GM18867 (cell line): ENCODE measurements at regions not wholly inside any gene's neighbourhood (a gene's known extent, or its start where the extent isn't known, plus 50 kb on each side); places are given as distances from the start of the nearest gene placed in this dataset.
"Not testable (repeated sequence)": the region's sequence is repeated elsewhere in the genome, so short reads cannot be mapped to it uniquely, and the experiment has no call there.

ENCODE experiments used
- ATAC-seq: cut with Tn5 transposase; IDR thresholded peaks from one replicate; pipeline ENCODE4 v1.9.1; 2021; ENCODE audit warnings: mild to moderate bottlenecking, moderate library complexity; ENCODE audit not compliant: unreplicated experiment

DNA sequence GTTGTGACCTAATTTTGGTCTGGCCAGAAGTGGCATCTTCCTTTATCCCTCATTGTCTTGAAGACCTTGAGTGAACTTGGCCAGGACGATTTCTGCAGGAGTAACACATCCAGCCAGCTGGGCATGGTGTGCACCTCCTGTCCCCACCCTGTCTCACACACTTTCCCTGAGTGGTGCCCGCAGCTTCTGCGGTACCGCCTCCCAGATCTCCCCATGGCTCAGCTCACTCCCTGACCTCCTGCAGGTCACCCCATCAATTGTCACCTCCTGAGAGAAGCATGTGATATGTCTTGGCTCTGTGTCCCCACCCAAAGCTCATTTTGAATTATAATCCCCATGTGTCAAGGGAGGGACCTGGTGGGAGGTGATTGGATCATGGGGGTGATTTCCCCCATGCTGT lies 50.2 kb upstream of the TP53I11 start:
- no peak for ATAC-seq

DNA sequence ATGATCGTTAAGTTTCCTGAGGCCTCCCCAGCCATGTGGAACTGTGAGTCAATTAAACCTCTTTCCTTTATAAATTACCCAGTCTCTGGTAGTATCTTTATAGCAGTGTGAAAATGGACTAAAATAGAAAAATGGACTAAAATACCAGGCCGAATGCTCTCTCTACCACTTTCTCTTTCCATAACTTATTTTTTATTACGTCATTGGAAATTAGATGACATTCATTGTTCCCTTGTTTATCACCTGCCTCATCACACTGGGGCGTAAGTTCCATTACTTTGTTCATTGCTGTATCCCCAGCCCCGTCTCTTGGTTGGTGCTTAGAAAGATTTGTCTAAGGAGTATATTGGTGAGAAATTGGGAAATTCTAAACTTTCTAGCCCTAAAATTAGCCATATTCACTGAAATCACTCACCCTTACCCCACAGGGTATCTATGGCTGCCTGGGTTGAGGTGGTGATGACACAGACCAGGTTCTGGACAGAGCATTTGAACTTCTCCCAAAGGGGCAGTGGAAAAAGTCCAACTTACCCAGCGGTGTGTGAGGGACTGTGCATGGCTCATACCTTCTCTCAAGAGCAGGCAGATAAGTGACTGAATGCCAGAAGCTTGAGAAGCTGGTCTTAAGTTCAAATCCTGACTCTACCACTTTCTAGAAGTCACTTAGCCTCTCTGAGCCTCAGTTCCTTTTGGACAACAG lies 50.9 kb upstream of the TP53I11 start:
- no peak for ATAC-seq

DNA sequence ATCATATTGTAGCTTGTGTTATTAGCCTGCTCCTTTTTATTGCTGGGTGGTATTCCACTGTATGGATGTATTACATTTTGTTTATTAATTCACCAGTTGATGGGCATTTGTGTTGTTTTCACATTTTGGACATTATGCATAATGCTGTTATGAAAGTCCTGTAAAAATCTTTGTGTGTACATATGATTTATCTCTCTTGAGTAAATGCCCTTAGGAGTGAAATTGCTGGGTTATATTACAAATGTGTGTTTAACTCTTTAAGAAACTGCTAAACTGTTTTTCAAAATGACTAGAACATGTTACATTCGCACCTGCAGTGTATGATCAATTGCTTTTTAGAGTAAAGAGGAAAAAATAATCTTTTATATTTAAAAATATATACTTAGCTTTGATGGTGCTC lies 54.4 kb upstream of the TP53I11 start:
- no peak for ATAC-seq

DNA sequence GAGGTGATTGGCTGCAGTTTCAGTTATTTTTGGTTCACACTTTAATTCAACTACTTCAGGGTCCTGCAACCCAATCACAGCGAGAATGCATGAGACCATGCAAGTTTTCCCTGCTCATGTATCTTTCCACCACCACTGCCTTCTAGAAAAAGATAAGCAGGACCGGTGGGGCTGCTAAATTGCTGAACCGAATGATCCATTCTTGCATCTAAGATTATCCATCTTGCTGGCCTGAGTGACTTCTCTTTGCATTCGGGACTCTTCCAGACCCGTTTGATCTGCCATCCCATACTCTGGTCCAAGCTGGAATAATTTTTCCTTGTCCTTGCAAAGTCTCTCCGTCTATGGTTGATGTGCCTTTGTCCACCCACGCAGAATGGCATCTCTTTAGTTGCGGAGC lies 56.3 kb upstream of the TP53I11 start:
- ATAC-seq, result no peak

DNA sequence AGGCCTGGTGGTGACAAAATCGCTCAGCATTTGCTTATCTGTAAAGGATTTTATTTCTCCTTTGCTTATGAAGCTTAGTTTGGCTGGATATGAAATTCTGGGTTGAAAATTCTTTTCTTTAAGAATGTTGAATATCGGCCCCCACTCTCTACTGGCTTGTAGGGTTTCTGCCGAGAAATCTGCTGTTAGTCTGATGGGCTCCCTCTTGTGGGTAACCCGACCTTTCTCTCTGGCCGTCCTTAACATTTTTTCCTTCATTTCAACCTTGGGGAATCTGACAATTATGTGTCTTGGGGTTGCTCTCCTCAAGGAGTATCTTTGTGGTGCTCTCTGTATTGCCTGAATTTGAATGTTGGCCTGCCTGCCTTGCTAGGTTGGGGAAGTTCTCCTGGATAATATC lies 65.3 kb upstream of the TP53I11 start:
- not testable (repeated sequence) for ATAC-seq

DNA sequence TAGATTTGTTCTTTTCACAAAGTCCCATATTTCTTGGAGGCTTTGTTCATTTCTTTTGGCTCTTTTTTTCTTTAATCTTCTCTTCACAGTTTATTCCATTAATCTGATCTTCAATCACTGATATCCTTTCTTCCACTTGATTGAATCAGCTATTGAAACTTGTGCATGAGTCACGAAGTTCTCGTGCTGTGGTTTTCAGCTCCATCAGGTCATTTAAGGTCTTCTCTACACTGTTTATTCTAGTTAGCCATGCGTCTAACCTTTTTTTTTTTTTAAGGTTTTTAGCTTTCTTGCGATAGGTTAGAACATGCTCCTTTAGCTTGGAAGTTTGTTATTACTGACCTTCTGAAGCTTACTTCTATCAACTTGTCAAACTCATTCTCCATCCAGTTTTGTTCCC lies 65.8 kb upstream of the TP53I11 start:
- ATAC-seq, result not testable (repeated sequence)

DNA sequence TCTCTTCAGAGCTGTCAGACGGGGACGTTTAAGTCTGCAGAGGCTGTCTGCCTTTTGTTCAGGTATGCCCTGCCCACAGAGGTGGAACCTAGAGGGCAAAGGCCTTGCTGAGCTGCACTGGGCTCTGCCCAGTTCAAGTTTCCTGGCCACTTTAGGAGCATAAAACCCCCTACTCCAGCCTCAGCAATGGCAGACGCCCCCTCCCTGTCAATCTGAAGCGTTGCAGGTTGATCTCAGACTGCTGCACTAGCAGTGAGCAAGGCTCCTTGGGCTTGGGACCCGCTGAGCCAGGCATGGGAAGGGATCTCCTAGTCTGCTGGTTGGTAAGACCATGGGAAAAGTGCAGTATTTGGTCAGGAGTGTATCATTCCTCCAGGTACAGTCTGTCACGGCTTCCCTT lies 66.6 kb upstream of the TP53I11 start:
- no peak for ATAC-seq

DNA sequence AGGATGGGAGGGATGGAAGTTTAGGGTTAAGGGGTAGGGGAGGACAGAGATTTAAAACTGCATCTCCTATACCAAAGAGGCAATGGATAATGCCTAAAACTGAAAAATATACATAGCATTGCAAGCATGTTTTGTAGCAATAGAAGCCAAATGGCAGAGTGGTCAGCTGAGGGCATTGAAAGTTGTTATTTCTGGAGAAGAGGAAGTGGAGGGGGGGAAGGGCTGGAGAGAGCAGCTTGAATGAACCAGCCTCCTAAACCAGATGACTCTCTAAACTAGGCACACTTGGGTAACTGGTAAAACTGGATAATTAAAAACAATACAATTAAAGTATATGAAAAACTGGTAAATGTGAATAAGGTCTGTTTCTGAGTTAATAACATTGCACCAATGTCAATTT lies 70.3 kb upstream of the TP53I11 start:
- no peak for ATAC-seq

DNA sequence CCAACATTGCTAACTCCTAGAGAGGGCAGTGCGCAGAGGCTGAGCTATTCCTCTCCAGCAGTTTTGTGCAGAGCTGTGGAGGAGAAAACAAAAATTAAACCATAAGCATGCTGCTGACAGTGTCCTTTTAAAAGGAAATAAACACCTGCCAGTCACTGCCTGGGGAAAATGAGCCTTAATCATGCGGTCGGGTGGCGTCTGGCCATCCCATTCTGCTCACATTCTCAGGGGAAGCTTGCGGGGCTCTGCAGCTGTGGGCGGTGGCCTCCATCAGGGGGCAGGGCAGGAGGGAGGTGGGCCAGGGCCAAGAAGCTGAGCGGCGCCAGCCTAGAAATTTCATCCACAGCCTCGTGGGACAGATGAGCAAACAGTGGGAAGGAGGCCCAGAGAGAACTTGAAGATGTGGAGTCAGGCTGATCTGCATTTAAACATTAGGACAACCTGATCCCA lies 71.0 kb upstream of the TP53I11 start:
- ATAC-seq, result no peak

DNA sequence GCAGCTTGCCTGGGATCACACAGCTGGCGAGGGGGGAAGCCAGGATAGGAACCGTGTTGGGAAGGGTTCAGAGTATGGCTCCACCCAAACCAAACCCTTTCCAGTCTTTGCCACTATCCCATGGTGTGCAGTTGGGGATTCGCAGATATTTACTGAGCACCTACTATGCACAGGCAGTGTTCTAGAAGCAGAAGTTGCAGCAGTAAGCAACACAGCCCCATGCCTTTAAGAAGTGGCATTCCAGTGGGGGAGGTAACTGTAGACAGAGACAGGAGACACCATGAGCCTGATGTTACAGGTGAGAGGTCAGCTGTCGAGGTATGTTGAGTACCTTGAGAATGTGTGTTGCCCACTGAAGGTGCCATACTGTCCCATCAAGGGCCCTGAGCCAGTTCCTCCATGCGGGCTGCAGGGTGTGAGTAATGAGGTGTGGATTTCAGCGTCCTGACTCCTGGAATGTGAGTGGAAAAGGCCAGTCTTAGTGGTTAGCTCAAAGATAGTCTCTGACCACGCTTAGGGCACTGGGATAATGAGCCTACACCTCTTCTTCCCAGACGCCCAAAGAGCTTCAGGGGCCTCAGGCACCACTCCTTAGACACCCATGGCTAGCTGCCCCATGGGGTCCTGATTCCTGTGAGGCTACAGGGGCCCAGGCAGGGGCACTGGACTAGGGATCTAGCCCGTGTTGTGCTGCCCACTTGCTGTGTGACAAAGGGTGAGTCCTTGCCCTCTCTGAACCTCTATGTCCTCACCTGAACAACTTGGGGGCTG lies 71.8 kb upstream of the TP53I11 start:
- no peak for ATAC-seq

DNA sequence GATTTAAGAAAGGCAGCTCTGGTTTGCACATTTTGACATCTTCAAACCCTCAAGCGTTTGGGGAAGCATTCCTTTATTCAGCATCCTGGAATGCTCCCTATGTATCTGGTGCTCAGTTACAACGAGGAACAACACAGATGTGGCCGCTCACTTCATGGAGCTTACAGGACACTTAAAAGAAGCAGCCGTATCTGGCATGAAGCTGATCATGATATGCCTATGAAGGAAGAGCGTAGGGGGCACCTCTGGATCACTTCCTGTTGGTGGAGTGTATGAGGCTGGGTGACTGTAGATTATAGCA lies 72.3 kb upstream of the TP53I11 start:
- ATAC-seq, result no peak

DNA sequence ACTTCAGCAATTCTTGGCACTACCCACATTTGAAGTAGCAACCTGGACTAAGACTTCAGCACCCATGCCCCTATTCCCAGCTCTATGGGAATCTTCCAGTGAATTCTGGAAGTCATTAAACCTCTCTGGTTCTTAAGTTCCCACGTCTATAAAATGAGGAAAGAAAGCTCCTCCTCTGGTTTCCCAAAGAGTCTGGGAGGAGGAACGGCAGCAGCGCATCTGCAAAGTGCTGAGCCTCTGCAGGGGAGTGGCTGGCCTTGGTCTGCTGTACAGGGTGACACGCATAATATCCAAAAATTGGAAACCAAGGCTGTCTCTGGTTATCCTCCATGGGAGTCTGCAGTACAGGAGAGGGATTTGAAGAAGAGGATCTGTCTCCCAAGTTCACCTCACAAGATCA lies 73.6 kb upstream of the TP53I11 start:
- no peak for ATAC-seq

DNA sequence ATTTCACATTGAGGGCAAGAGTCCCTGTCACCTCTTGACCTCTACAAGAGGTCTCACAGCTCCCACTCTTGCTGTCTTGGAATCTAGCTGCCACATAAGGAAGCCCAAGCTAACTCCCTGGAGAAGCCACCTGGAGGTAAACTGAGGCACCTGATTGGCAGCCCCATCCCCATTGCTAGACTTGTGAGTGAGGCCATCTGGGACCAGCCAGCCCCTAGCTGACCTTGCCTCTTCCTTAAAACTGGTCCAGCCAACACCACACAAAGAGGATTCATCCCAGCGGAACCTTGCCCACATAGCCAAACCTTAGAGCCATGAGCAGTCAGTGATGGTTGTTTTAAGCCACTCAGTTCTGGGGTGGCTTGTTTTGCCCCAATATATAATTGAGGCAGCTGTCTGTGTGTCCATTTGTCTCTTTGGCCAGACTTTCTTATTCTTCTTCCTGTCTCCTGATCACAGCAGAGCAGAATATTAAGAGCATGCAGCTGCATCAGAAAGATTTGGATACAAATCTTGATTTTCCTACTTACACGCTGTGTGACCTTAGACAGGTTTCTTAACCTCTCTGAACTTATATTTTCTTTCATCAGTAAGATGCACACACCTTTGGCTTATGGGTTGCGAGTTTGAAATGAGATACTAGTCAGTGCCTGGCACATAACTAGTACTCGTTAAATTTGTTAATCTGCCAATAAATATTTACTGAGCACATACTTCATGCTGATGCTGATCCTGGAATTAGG lies 74.3 kb upstream of the TP53I11 start:
- no peak for ATAC-seq

DNA sequence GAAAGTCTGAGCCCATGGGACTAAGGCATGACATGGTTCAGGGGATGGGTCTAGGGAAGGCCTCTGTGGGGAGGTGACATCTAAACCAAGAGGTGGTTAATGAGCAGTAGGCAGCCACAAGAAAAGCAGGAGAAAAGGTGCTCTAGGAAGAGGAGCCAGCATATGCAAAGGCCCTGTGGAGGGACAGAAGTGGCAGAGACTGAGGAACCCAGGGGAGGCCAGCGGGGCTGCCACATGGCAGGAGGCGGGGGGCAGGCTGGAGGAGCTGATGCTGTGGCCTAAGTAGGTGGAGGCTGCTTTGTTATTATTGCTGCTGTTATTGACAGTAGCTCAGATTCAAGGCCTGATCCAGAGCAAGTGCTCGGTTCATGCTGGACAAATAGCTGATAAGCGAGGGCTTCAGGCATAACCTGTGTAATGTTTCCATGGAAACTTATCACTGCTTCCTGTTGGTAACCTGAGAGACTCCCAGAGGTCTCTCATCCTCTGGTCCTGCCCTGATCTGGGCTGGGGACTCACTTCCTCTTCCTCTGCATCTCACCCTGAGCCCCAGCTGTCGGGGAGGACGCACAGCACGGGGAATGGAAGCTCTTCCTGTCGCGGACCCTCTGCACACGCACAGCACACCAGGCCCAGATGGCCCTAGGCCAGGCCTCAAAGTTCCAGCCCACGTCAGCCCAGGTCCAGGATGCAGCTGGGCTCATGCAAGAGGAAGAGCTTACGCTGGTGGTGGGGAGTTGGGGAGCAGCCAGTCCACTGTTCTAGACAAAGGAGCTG lies 75.2 kb upstream of the TP53I11 start:
- no peak for ATAC-seq

DNA sequence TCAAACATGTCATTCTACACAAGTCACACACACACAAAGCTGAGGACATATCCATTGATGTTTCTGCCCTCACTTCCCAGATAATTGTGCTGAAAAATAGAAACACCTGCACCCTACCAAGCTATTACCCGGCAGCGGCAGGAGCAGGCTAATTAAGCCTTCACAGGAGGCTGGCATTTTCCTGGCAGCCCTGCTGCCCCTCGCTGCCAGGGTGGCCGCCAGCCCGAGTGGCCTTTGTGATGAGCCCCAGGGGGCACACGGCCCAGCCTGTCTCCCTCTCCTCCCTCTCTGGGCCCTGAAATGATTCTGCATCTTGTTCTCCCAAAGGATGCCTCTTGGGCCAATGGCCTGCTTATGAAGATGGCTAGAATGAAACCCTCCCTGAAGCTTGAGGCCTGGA lies 76.2 kb upstream of the TP53I11 start:
- no peak for ATAC-seq

DNA sequence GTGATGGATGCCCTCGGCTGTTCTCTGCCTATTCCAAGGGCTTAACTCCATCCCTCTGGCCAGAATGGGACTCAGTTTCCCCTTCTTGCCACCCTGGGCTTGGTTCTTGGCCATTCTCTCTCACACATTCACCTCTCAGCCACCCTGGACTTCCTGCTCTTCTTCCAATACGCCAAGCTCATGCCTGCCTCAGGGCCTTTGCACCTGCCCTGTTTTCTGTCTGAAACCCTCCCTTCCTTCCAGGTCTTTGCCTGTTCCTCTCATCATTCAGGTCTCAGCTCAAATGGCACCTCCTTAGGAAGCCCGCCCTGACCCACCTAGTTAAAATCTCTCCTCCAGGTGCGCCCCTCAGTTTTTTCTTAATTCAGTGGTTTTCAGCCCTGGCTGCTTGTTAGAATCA lies 76.6 kb upstream of the TP53I11 start:
- no peak for ATAC-seq

DNA sequence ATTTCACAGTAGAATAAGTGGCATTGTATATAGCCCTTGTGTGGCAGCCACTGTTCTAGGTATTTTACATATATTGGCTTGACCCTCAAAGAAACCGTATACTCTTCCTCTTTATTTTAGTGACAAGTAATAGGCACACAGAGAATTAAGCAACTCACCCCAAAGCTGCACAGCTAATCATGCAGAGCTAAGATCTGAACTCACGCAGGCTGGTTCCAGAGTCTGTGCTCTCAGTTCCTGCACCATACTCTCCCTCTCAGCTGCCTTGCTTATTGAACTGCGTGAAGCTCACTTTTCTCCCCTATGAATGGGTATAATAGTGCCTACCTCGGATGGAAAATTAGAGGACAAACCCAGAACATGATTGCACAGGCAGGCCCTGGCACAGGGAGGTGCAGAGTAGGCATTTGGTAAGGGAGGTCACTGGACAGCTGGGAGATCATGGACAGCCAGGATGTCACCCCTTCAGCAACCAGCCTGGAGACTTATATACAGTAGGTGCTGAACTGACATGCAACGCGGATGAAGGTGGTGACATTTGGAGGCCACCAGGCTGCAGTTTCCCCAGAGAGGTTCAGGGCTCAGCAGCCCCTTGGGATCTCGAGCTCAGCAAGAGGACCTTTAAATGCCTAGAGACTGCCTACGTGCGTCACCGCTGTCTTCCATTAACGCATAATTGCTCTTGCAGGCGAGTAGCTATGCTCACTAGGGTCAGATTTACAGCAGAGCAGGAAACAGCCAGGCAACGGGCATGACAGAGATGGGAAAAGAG lies 78.4 kb upstream of the TP53I11 start:
- ATAC-seq, result no peak

DNA sequence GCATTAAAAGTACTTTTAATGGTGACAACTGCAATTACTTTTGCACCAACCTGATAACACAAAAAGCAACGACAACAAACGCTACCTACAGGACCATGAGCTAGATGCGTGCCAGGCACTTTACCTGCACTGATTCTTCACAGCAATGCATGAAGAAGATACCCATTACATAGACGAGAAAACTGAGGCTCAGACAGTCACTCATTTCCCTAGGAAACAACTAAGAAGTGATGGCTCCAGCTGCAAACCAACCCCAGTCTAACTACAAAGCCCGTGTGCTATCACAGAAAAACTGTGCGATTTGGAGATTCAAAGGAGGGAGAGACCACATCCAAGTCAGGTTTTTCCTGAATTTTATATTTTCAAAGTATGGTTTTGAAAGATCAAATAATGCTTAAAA lies 80.1 kb upstream of the TP53I11 start:
- ATAC-seq, result no peak

DNA sequence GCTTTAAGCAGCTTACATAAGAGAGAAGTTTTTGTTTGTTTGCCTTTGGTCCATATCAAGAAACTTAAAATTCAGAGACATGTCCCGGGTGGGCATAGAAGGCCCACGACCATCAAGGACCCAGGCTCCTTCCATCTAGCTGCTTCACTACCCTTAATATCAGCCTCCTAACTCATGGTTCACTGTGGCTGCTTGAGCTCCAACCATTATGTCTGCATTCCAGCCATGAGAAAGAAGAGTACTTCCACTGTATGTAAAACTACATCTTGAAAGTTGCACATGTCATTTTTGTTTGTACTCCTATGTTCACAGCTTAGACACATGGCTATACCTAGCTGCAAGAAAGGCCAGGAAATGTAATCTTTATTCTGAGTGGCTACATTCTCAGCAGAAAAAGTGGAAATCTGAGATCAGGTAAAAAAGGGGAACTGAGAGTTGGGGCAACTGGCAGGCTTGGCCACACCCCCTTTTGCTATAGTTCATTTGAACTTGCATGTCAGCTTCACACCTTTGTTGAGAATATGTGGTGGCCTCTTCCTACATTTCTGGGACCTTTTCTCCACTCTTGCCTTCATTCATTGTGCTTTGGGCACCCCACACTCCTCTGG lies 81.3 kb upstream of the TP53I11 start:
- ATAC-seq, result peak; percentile 94

DNA sequence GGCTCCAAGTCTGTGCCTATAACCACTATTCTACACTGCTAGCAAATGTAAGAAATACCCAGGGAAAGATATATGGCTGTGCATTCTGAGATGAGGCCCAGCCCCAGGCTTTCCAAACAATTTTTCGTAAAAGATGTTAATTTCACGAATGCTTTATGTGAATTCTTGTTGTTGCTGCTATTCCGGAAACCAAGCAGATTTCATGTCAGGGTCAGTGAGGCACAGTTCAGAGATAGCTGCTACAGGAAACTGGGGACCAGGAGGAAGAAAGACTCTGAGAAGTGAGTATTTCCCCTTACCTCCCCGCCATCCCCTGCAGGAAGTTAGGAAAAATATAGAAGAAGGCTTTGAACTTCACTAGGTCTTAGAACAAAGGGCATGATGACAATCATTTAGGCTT lies 84.7 kb upstream of the TP53I11 start:
- ATAC-seq, result no peak
